T-helper 2 cell treated with Interferon-gamma antibody and Interleukin-4, amounts not matched to agents 5 μg/mL and 100 μg/mL, for 36 hours (primary cell): ENCODE measurements at regions not wholly inside any gene's neighbourhood (a gene's known extent, or its start where the extent isn't known, plus 50 kb on each side); places are given as distances from the start of the nearest gene placed in this dataset.

Experiments
- DNase-seq: peaks from one replicate; pipeline ENCODE4 v3.0.0; 2021; ENCODE audit warnings: low spot score
- H3K27ac Mint-ChIP-seq: one replicate; pipeline ENCODE4 v1.8.0; 2021; ENCODE audit warnings: mild to moderate bottlenecking, mixed read lengths
- H3K27me3 Mint-ChIP-seq: one replicate; pipeline ENCODE4 v1.8.0; 2021; ENCODE audit warnings: low read depth, mixed read lengths
- H3K36me3 Mint-ChIP-seq: one replicate; pipeline ENCODE4 v1.8.0; 2021; ENCODE audit warnings: low read depth, mixed read lengths
- H3K4me1 Mint-ChIP-seq: one replicate; pipeline ENCODE4 v1.8.0; 2021; ENCODE audit warnings: low read depth, mixed read lengths
- H3K4me3 Mint-ChIP-seq: one replicate; pipeline ENCODE4 v1.8.0; 2022; ENCODE audit warnings: mild to moderate bottlenecking, moderate library complexity, mixed read lengths
- H3K9me3 Mint-ChIP-seq: one replicate; pipeline ENCODE4 v1.8.0; 2021; ENCODE audit warnings: mixed read lengths

- no peak overlapping the region for H3K27ac Mint-ChIP-seq
- no peak overlapping the region for H3K4me3 Mint-ChIP-seq
- no peaks in the 10 kb centered on the region for H3K36me3 Mint-ChIP-seq
- no peaks in the 10 kb centered on the region for H3K4me1 Mint-ChIP-seq
- no peaks in the 10 kb centered on the region for H3K27me3 Mint-ChIP-seq
- no peak for DNase-seq
- peaks cover 29% of the 10 kb centered on the region for H3K9me3 Mint-ChIP-seq
These were observed 79.5 kb upstream of the MIS18BP1 start for GRCh38 chr14:45332360-45332988.

- H3K4me3 Mint-ChIP-seq: no peak overlapping the region
These were observed 55.9 kb upstream of the MIS18BP1 start for GRCh38 chr14:45308745-45309397.

More at GRCh38 chr14:45308745-45309397, 55.9 kb upstream of the MIS18BP1 start:
- DNase-seq: no peak
- no peak overlapping the region for H3K27ac Mint-ChIP-seq
- no peaks in the 10 kb centered on the region for H3K27me3 Mint-ChIP-seq
- no peaks in the 10 kb centered on the region for H3K4me1 Mint-ChIP-seq
- no peaks in the 10 kb centered on the region for H3K9me3 Mint-ChIP-seq
- H3K36me3 Mint-ChIP-seq: no peaks in the 10 kb centered on the region
